PC-9 (cell line): ENCODE measurements at regions not wholly inside any gene's neighbourhood (a gene's known extent, or its start where the extent isn't known, plus 50 kb on each side); places are given as distances from the start of the nearest gene placed in this dataset.

ENCODE experiments used
- EZH2 ChIP-seq: fragments of 200-600 bp; sonication (generic); IDR thresholded peaks from 2 replicates; pipeline ENCODE4 v1.8.0; 2017; ENCODE audit warnings: antibody characterized with exemption, low read depth
- TF ChIP-seq, protein P1 (sequence below): fragments of 200-600 bp; sonication (generic); conservative IDR thresholded peaks from 2 replicates; pipeline ENCODE4 v1.6.1; 2017; ENCODE audit warnings: mixed run types, antibody characterized with exemption, mild to moderate bottlenecking, moderate library complexity

DNA sequence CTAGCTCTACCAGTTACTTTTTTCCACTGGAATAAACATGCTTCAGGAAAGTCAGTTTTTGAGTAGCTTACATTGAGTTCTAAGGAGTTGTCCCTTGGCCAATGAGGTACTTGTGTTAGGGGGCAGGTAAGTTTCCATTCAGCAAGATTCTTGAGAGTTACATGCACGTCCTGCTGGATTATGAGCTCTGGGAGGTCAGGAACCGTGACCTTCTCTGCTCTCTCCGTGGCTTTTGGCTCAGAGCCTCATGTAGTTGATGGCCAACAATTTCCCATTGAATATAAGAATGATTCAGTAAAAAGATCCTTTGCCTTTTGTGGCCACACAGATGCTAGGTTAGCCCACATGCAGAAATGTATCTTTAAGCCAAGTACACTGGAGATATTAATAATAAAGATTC, 181.8 kb upstream of the RALGAPA2 start:
- TF ChIP-seq, protein P1, sequence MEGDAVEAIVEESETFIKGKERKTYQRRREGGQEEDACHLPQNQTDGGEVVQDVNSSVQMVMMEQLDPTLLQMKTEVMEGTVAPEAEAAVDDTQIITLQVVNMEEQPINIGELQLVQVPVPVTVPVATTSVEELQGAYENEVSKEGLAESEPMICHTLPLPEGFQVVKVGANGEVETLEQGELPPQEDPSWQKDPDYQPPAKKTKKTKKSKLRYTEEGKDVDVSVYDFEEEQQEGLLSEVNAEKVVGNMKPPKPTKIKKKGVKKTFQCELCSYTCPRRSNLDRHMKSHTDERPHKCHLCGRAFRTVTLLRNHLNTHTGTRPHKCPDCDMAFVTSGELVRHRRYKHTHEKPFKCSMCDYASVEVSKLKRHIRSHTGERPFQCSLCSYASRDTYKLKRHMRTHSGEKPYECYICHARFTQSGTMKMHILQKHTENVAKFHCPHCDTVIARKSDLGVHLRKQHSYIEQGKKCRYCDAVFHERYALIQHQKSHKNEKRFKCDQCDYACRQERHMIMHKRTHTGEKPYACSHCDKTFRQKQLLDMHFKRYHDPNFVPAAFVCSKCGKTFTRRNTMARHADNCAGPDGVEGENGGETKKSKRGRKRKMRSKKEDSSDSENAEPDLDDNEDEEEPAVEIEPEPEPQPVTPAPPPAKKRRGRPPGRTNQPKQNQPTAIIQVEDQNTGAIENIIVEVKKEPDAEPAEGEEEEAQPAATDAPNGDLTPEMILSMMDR, result no peak
- TF ChIP-seq EZH2, result no peak
